ENCODE measurements at regions not wholly inside any gene's neighbourhood (a gene's known extent, or its start where the extent isn't known, plus 50 kb on each side); places are given as distances from the start of the nearest gene placed in this dataset.

DNA sequence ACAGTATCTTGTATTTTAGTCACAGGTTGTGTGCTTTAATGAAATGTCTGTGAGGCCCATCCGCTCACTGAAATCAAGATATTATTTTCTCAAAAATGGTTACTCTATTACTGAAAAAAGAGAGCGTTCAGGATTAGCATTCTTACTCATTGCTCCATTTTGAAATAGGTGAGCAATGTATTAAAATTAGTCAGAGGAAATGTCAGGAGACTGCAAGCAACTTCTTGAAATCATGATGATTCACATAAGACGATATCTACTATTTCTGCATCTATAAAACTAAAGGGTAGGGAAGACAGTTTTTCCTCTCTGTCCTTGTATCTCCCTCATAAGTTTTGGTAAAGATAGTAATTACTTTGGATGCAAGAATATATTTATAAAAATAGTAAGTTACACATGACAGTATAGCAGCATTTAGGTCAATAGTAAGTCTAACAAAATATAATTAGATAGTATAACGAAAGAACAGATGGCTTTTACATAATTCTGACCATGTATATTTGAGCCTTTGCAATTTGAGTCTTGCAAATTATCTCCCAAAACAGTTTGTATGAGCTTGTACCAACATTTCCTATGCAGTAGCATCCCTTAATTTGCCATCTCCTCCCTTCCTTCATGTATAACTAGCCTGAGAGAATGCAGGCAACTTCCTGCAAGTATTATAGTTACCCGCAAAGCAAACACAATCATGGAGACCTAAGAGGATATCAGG, 937.8 kb downstream of the PCDH7 start:
- in situ Hi-C loops (cut with HindIII; ENCODE audit: low pct_unique_long_range_greater_than_20kb, low sequenced_read_pairs) = no loop called here
- no peak for DNase-seq (ENCODE audit: low read depth, low spot score)

DNA sequence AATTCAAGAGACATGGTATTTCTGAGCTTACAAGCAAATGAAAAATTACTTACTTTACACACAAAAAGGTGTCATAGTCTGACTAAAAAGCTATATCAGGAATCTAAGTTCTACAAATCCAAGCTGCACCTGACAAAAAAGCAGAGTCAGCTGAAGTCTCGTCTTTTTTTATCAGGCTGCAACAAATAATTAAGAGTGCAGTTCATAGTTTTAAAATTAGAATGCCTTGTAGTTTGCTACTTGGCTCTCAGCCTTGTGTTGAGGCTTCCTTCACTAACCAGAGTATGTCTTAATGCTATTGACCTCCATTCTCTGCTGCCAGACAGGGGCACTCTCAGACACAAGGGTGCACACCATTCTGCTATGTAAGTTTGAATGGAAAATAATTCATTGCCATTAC, 940.7 kb downstream of the PCDH7 start:
- Histone ChIP-seq H3K4me3 (ENCODE audit: low read depth in 2 of 2, low read length in 2 of 2) (no peak overlapping the region), H3K36me3 (ENCODE audit: control insufficient read depth, insufficient read depth, low read length) (no peaks in the 10 kb centered on the region), H3K27ac (ENCODE audit: low read length) (no peak overlapping the region), H3K9me3 (ENCODE audit: control insufficient read depth, insufficient read depth, low read depth, low read length) (no peaks in the 10 kb centered on the region), H3K27me3 (ENCODE audit: control insufficient read depth, insufficient read depth, low read length) (no peaks in the 10 kb centered on the region), H3K4me1 (ENCODE audit: control insufficient read depth, insufficient read depth, low read length) (no peaks in the 10 kb centered on the region)
- ChIA-PET CTCF (no interaction called here), POLR2A (no interaction called here)
- DNase-seq (ENCODE audit: low read depth, low spot score) = no peak
- no peak for ATAC-seq
- BruUV-seq (replicated peaks) = no TSS peak
- intact Hi-C loops (cut with micrococcal nuclease; ENCODE audit: unreplicated experiment) (no loop called here), in situ Hi-C loops (cut with HindIII; ENCODE audit: low pct_unique_long_range_greater_than_20kb, low sequenced_read_pairs) (no loop called here)
- TF ChIP-seq SIN3A (IDR thresholded peaks at IDR 0.05; ENCODE audit: borderline replicate concordance, insufficient read depth, low read depth, low read length) = no peak
- TF ChIP-seq POLR2AphosphoS5 (IDR thresholded peaks at IDR 0.05; ENCODE audit: low read depth, low read length) = no peak
- TF ChIP-seq, protein P1, sequence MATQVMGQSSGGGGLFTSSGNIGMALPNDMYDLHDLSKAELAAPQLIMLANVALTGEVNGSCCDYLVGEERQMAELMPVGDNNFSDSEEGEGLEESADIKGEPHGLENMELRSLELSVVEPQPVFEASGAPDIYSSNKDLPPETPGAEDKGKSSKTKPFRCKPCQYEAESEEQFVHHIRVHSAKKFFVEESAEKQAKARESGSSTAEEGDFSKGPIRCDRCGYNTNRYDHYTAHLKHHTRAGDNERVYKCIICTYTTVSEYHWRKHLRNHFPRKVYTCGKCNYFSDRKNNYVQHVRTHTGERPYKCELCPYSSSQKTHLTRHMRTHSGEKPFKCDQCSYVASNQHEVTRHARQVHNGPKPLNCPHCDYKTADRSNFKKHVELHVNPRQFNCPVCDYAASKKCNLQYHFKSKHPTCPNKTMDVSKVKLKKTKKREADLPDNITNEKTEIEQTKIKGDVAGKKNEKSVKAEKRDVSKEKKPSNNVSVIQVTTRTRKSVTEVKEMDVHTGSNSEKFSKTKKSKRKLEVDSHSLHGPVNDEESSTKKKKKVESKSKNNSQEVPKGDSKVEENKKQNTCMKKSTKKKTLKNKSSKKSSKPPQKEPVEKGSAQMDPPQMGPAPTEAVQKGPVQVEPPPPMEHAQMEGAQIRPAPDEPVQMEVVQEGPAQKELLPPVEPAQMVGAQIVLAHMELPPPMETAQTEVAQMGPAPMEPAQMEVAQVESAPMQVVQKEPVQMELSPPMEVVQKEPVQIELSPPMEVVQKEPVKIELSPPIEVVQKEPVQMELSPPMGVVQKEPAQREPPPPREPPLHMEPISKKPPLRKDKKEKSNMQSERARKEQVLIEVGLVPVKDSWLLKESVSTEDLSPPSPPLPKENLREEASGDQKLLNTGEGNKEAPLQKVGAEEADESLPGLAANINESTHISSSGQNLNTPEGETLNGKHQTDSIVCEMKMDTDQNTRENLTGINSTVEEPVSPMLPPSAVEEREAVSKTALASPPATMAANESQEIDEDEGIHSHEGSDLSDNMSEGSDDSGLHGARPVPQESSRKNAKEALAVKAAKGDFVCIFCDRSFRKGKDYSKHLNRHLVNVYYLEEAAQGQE (IDR thresholded peaks at IDR 0.05; ENCODE audit: insufficient read depth in 1 of 2, low read depth in 2 of 2, low read length in 1 of 2) = no peak
- TF ChIP-seq, protein P2, sequence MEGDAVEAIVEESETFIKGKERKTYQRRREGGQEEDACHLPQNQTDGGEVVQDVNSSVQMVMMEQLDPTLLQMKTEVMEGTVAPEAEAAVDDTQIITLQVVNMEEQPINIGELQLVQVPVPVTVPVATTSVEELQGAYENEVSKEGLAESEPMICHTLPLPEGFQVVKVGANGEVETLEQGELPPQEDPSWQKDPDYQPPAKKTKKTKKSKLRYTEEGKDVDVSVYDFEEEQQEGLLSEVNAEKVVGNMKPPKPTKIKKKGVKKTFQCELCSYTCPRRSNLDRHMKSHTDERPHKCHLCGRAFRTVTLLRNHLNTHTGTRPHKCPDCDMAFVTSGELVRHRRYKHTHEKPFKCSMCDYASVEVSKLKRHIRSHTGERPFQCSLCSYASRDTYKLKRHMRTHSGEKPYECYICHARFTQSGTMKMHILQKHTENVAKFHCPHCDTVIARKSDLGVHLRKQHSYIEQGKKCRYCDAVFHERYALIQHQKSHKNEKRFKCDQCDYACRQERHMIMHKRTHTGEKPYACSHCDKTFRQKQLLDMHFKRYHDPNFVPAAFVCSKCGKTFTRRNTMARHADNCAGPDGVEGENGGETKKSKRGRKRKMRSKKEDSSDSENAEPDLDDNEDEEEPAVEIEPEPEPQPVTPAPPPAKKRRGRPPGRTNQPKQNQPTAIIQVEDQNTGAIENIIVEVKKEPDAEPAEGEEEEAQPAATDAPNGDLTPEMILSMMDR (IDR thresholded peaks at IDR 0.05) = no peak
- TF ChIP-seq TCF7L2 (IDR thresholded peaks at IDR 0.05; ENCODE audit: low read depth, low read length) = no peak

More for the DNA sequence above, 937.8 kb downstream of the PCDH7 start:
- H3K4me3 ChIP-seq (ENCODE audit: low read depth in 2 of 2, low read length in 2 of 2) = no peak overlapping the region
- H3K36me3 ChIP-seq (ENCODE audit: control insufficient read depth, insufficient read depth, low read length) = no peaks in the 10 kb centered on the region
- no peaks in the 10 kb centered on the region for H3K27me3 ChIP-seq (ENCODE audit: control insufficient read depth, insufficient read depth, low read length)
- ATAC-seq = no peak
- POLR2A ChIA-PET = no interaction called here
- intact Hi-C loops (cut with micrococcal nuclease; ENCODE audit: unreplicated experiment) = no loop called here
- CTCF ChIA-PET = no interaction called here
- no peak overlapping the region for H3K27ac ChIP-seq (ENCODE audit: low read length)
- TF ChIP-seq TCF7L2 (IDR thresholded peaks at IDR 0.05; ENCODE audit: low read depth, low read length) (no peak), SIN3A (IDR thresholded peaks at IDR 0.05; ENCODE audit: borderline replicate concordance, insufficient read depth, low read depth, low read length) (no peak)
- TF ChIP-seq, protein P2 (IDR thresholded peaks at IDR 0.05) = no peak
- TF ChIP-seq, protein P1 (IDR thresholded peaks at IDR 0.05; ENCODE audit: insufficient read depth in 1 of 2, low read depth in 2 of 2, low read length in 1 of 2) = no peak
- H3K4me1 ChIP-seq (ENCODE audit: control insufficient read depth, insufficient read depth, low read length) = no peaks in the 10 kb centered on the region
- no peaks in the 10 kb centered on the region for H3K9me3 ChIP-seq (ENCODE audit: control insufficient read depth, insufficient read depth, low read depth, low read length)
- BruUV-seq (replicated peaks) = no TSS peak

All from Panc1 (cell line).